Common myeloid progenitor, CD34-positive (primary cell): ENCODE measurements at regions not wholly inside any gene's neighbourhood (a gene's known extent, or its start where the extent isn't known, plus 50 kb on each side); places are given as distances from the start of the nearest gene placed in this dataset.
A peak's percentile ranks its signal among the peaks of the same experiment; 100 is the strongest.
"Not testable (repeated sequence)": the region's sequence is repeated elsewhere in the genome, so short reads cannot be mapped to it uniquely, and the experiment has no call there.

Source experiments
- CTCF ChIA-PET: fragments of 350-600 bp; sonication (Branson Sonifier 250); formaldehyde crosslinking; loops from one replicate; lab custom pipeline; 2021; ENCODE audit warnings: antibody characterized with exemption; lab: Charles Lee
- POLR2A ChIA-PET: fragments of 350-600 bp; sonication (Branson Sonifier 250); formaldehyde crosslinking; loops from one replicate; lab custom pipeline; 2021; ENCODE audit warnings: antibody characterized with exemption; lab: Charles Lee
- DNase-seq, 3 donors: peaks; one replicate each; pipeline versions ENCODE4 v3.0.0 to v3.0.0-alpha.2; 2013
- H3K27ac ChIP-seq, 2 experiments: 1 replicate in 1 of 2; 2 replicates in 1 of 2; pipeline ENCODE4 v1.7.0; 2013; ENCODE audit warnings: inconsistent platforms in 2 of 2, low read length in 2 of 2, mild to moderate bottlenecking in 2 of 2, low read depth in 1 of 2, moderate library complexity in 1 of 2; ENCODE audit not compliant: severe bottlenecking in 2 of 2, insufficient read depth in 1 of 2, poor library complexity in 1 of 2
- H3K27me3 ChIP-seq, 5 experiments: replicated peaks in 2 of 5; 1 replicate in 3 of 5; 2 replicates in 2 of 5; pipeline versions ENCODE4 v1.6.1 to v1.7.0; 2013; ENCODE audit warnings: low read length in 4 of 5, mild to moderate bottlenecking in 2 of 5, moderate library complexity in 2 of 5, inconsistent platforms in 1 of 5; ENCODE audit not compliant: insufficient read depth in 5 of 5, control insufficient read depth in 4 of 5
- H3K36me3 ChIP-seq, 4 experiments: 1 replicate in 2 of 4; 2 replicates in 2 of 4; pipeline versions ENCODE4 v1.6.1 to v1.7.0; 2013; ENCODE audit warnings: low read length in 3 of 4, control low read depth in 1 of 4, mild to moderate bottlenecking in 1 of 4; ENCODE audit not compliant: control insufficient read depth in 4 of 4, insufficient read depth in 4 of 4
- H3K4me1 ChIP-seq, 4 experiments: 1 replicate in 3 of 4; 2 replicates in 1 of 4; pipeline versions ENCODE4 v1.6.1 to v1.7.1; 2013; ENCODE audit warnings: low read length in 3 of 4, mild to moderate bottlenecking in 3 of 4, control low read depth in 1 of 4, inconsistent platforms in 1 of 4, moderate library complexity in 1 of 4; ENCODE audit not compliant: control insufficient read depth in 4 of 4, insufficient read depth in 4 of 4; ENCODE audit errors: control extremely low read depth in 1 of 4
- H3K4me3 ChIP-seq, 7 experiments: 1 replicate in 4 of 7; 2 replicates in 3 of 7; pipeline versions ENCODE4 v1.5.1 to v1.7.0; 2013; ENCODE audit warnings: mild to moderate bottlenecking in 7 of 7, low read length in 6 of 7, moderate library complexity in 6 of 7, inconsistent platforms in 2 of 7, low read depth in 2 of 7, control low read depth in 1 of 7; ENCODE audit not compliant: insufficient read depth in 4 of 7, control insufficient read depth in 1 of 7; ENCODE audit errors: extremely low read depth in 1 of 7
- H3K9me3 ChIP-seq, 5 experiments: 1 replicate in 4 of 5; 2 replicates in 1 of 5; pipeline versions ENCODE4 v1.6.1 to v1.7.1; 2013; ENCODE audit warnings: low read length in 4 of 5, mild to moderate bottlenecking in 2 of 5, inconsistent platforms in 1 of 5, low read depth in 1 of 5, moderate library complexity in 1 of 5; ENCODE audit not compliant: control insufficient read depth in 4 of 5, insufficient read depth in 2 of 5; ENCODE audit errors: control extremely low read depth in 1 of 5
- WGBS: methylation state at CpG from one replicate; pipeline ENCODE4 v1.1.5; 2013; ENCODE audit not compliant: insufficient coverage; 5-methylcytosine and 5-hydroxymethylcytosine counted together

DNA sequence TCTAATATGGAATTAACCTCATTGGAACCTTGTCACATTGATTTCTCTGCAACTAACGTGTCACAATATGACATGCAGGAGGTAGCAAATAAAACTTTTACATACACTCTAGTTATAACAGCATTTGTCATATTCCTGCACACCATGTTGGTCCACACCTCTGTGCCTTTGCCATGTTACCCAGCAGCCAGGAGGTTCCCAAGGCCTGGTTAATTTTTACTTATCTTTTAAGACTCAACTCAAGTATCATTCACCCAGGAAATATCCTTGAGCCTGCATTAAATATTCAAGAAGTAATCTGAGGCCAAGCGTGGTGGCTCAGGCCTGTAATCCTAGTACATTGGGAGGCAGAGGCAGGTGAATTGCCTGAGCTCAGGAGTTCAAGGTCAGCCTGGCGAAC, 447.2 kb upstream of the NR5A2 start:
- H3K27me3 ChIP-seq, result no peaks in the 10 kb centered on the region
- no peaks in the 10 kb centered on the region for H3K36me3 ChIP-seq
- no peak overlapping the region for H3K27ac ChIP-seq
- ChIA-PET POLR2A (no interaction called here), CTCF (no interaction called here)
- no peak overlapping the region for H3K4me3 ChIP-seq
- WGBS, result 100% methylated on average over 2 of the region's 3 CpGs
- no peaks in the 10 kb centered on the region for H3K4me1 ChIP-seq
- no peak for DNase-seq
- no peaks in the 10 kb centered on the region for H3K9me3 ChIP-seq

DNA sequence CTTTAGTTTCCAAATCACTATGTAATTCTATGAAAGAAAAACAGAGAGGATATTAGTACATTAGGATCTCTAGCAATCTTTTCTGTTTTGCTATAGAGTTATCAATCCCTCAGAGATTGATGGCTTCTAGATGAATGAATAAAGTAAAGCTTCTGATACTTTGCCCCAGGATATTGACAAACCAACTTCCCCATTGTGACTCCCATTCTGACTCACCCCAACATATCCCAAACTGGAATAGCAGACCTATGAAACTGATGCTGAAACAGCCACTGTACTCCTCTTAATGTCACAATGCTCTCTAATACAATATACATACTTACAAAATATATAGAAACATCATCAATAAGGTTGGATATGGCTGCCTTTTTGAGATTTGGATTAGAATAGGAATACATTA, 442.1 kb upstream of the NR5A2 start:
- H3K9me3 ChIP-seq, result no peaks in the 10 kb centered on the region
- DNase-seq, result no peak
- H3K4me3 ChIP-seq, result no peak overlapping the region
- H3K27ac ChIP-seq, result no peak overlapping the region
- POLR2A ChIA-PET, result no interaction called here
- peaks cover 0 to 5% (median 4%) of the 10 kb centered on the region in 4 experiments for H3K4me1 ChIP-seq
- H3K27me3 ChIP-seq, result no peaks in the 10 kb centered on the region
- CTCF ChIA-PET, result no interaction called here
- H3K36me3 ChIP-seq, result no peaks in the 10 kb centered on the region

DNA sequence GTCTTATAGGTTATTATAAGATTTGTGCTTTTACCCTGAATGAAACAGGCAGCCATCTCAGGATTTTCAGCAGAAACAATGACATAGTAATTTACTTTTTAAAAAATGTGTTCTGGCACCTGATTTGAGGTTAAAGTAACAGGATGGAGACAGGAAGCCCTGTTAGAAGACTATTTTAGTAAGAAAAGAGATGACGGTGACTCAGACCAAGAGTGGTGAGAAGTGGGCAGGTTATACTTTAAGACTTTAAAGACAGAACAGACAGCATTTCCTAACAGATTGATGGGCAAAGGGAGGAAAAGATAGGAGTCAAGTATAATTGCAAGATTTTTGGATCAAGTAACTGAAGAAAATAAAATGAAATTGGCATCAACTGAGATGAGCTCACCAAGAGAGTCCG, 436.8 kb upstream of the NR5A2 start:
- WGBS, result 33% methylated on average over 2 of the region's 2 CpGs
- peaks cover 0 to 19% (median 15%) of the 10 kb centered on the region in 4 experiments for H3K4me1 ChIP-seq
- peak; percentile 35 to 88 (median 83) for DNase-seq
- H3K27me3 ChIP-seq, result no peaks in the 10 kb centered on the region
- ChIA-PET POLR2A (no interaction called here), CTCF (interaction anchor here (1.6 kb wide), 1 partner anchor 14 kb away, joined by 3 read pairs; no protein-coding TSS in a partner anchor)
- no peak overlapping the region for H3K27ac ChIP-seq
- no peaks in the 10 kb centered on the region for H3K36me3 ChIP-seq
- H3K9me3 ChIP-seq, result no peaks in the 10 kb centered on the region
- peak overlapping the region in 2 of 7 experiments; percentile 6 to 7 for H3K4me3 ChIP-seq

DNA sequence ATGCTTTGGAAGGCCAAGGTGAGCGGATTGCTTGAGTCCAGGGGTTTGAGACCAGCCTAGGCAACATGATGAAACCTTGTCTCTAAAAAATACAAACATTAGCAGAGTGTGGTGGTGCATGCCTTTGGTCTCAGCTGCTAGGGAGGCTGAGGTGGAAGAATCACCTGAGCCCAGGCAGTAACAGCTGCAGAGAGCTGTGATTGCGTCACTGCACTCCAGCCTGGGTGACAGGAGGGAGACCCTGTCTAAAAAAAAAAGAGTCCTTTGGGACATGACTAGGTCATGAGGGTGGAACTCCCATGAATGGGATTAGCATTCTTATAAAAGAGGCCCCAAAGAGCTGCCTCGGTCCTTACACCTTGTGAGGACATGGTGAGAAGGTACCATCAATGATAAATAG, 436.0 kb upstream of the NR5A2 start:
- Histone ChIP-seq H3K36me3 (no peaks in the 10 kb centered on the region), H3K4me3 (no peak overlapping the region), H3K9me3 (peaks cover 0 to 3% (median 0%) of the 10 kb centered on the region in 5 experiments), H3K27me3 (no peaks in the 10 kb centered on the region), H3K27ac (no peak overlapping the region), H3K4me1 (peaks cover 0 to 19% (median 15%) of the 10 kb centered on the region in 4 experiments)
- ChIA-PET POLR2A (interaction anchor here (0.6 kb wide), 2 partner anchors 388 to 510 kb away, joined by 9 to 10 read pairs; no protein-coding TSS in a partner anchor), CTCF (no interaction called here)
- no peak for DNase-seq
- WGBS, result 95% methylated on average over 2 of the region's 3 CpGs

DNA sequence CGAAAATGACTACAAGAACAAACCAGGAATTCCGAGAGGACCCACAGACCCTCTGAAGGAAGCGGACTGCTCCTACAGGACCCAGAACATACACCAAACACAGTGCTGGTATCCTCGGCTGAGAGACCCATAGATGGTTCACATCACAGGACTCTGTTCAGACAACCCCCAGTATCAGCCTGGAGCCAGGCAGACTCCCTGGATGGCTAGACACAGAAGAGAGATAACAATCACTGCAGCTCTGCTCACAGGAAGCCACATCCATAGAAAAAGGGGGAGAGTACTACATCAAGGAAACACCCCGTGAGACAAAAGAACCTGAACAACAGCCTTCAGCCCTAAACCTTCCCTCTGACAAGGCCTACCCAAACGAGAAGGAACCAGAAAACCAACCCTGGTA, 434.0 kb upstream of the NR5A2 start:
- WGBS, result 96% methylated on average over 4 of the region's 6 CpGs

DNA sequence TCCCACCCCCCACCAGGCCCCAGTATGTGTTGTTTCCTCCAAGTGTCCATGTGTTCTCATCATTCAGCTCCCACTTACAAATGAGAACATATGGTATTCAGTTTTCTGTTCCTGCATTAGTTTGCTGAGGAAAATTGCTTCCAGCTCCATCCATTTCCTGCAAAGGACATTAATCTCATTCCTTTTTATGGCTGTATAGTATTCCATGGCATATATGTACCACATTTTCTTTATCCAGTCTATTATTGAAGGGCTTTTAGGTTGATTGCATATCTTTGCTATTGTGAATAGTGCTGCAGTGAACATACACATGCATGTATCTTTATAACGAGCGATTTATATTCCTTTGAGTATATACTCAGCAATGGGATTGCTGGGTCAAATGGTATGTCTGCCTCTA, 431.1 kb upstream of the NR5A2 start:
- 100% methylated on average over 2 of the region's 2 CpGs for WGBS
- POLR2A ChIA-PET, result not testable (repeated sequence)

More for the DNA sequence above, 434.0 kb upstream of the NR5A2 start:
- CTCF ChIA-PET, result no interaction called here
- H3K27me3 ChIP-seq, result no peaks in the 10 kb centered on the region
- H3K27ac ChIP-seq, result no peak overlapping the region
- peaks cover 0 to 6% (median 0%) of the 10 kb centered on the region in 5 experiments for H3K9me3 ChIP-seq
- no peaks in the 10 kb centered on the region for H3K36me3 ChIP-seq
- peaks cover 0 to 19% (median 15%) of the 10 kb centered on the region in 4 experiments for H3K4me1 ChIP-seq
- no peak overlapping the region for H3K4me3 ChIP-seq
- DNase-seq, result no peak
- POLR2A ChIA-PET, result no interaction called here

DNA sequence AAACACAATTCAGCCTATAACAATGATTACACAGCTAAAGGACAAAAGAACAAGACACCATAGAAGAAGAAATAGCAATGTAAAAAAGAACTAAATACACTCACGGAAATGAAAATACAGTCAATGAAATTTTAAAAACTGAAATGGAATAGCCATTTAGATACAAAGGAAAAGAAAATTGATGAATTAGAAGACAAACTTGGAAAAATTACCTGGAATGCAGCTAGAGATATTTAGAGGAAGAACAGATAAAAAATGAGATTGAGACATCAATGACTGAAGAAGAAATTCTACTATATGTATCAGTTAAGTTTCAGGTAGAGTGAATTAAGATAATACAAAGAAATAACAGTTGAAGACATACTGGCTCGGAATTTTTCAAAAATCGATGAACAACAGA, 430.4 kb upstream of the NR5A2 start:
- POLR2A ChIA-PET, result no interaction called here
- Histone ChIP-seq H3K27me3 (no peaks in the 10 kb centered on the region), H3K9me3 (peaks cover 0 to 6% (median 1%) of the 10 kb centered on the region in 5 experiments), H3K36me3 (no peaks in the 10 kb centered on the region), H3K4me1 (no peaks in the 10 kb centered on the region), H3K4me3 (no peak overlapping the region), H3K27ac (no peak overlapping the region)
- WGBS, result no CpG with 5 or more reads among the region's 3 CpGs
- no peak for DNase-seq
- CTCF ChIA-PET, result no interaction called here

More for the DNA sequence above, 431.1 kb upstream of the NR5A2 start:
- H3K27ac ChIP-seq, H3K9me3 ChIP-seq, H3K27me3 ChIP-seq, CTCF ChIA-PET, DNase-seq, H3K4me3 ChIP-seq, H3K4me1 ChIP-seq, H3K36me3 ChIP-seq: not testable (repeated sequence)
